Neutrophil (primary cell): ENCODE measurements at regions not wholly inside any gene's neighbourhood (a gene's known extent, or its start where the extent isn't known, plus 50 kb on each side); places are given as distances from the start of the nearest gene placed in this dataset.

Source experiments
- H3K27ac ChIP-seq: fragments of 200-600 bp; sonication (generic); 2 replicates; pipeline ENCODE4 v1.5.1; 2016; ENCODE audit warnings: mild to moderate bottlenecking, moderate library complexity
- H3K27me3 ChIP-seq: fragments of 200-600 bp; sonication (generic); 2 replicates; pipeline ENCODE4 v1.6.0; 2016; ENCODE audit warnings: mild to moderate bottlenecking
- H3K36me3 ChIP-seq: fragments of 200-600 bp; sonication (generic); 2 replicates; pipeline ENCODE4 v1.5.1; 2017
- H3K4me1 ChIP-seq, 2 experiments: fragments of 200-600 bp in 1 of 2; sonication (generic) in 1 of 2; 1 replicate in 1 of 2; 2 replicates in 1 of 2; pipeline versions ENCODE4 v1.5.1 to v1.6.1; 2013 to 2016; ENCODE audit warnings: low read depth in 1 of 2, low read length in 1 of 2, mild to moderate bottlenecking in 1 of 2, moderate library complexity in 1 of 2; ENCODE audit not compliant: control insufficient read depth in 1 of 2, insufficient read depth in 1 of 2
- H3K4me3 ChIP-seq, 2 experiments: fragments of 200-600 bp in 1 of 2; sonication (generic) in 1 of 2; 1 replicate in 1 of 2; 2 replicates in 1 of 2; pipeline ENCODE4 v1.5.1; 2013 to 2016; ENCODE audit warnings: low read depth in 1 of 2, low read length in 1 of 2, mild to moderate bottlenecking in 1 of 2, moderate library complexity in 1 of 2
- H3K9me3 ChIP-seq: fragments of 200-600 bp; sonication (generic); 2 replicates; pipeline ENCODE4 v1.5.1; 2016
- CTCF ChIP-seq: fragments of 200-600 bp; sonication (generic); IDR thresholded peaks from 2 replicates; pipeline ENCODE4 v1.5.1; 2016; ENCODE audit warnings: antibody characterized with exemption

GRCh38 chr2:83487451-83487850 lies 971.6 kb downstream of the SUCLG1 start:
- no peaks in the 10 kb centered on the region for H3K27me3 ChIP-seq
- no peaks in the 10 kb centered on the region for H3K36me3 ChIP-seq
- no peak overlapping the region for H3K4me3 ChIP-seq
- no peak for TF ChIP-seq CTCF
- H3K9me3 ChIP-seq = no peaks in the 10 kb centered on the region
- no peak overlapping the region for H3K27ac ChIP-seq
- no peaks in the 10 kb centered on the region for H3K4me1 ChIP-seq

- Histone ChIP-seq H3K36me3 (no peaks in the 10 kb centered on the region), H3K27me3 (no peaks in the 10 kb centered on the region), H3K4me1 (no peaks in the 10 kb centered on the region), H3K9me3 (no peaks in the 10 kb centered on the region), H3K4me3 (no peak overlapping the region), H3K27ac (no peak overlapping the region)
- TF ChIP-seq CTCF = no peak
These were observed 977.6 kb downstream of the SUCLG1 start for GRCh38 chr2:83481436-83481835.

GRCh38 chr2:83478037-83478436 lies 981.0 kb downstream of the SUCLG1 start:
- H3K4me1 ChIP-seq = no peaks in the 10 kb centered on the region
- H3K9me3 ChIP-seq = no peaks in the 10 kb centered on the region
- no peak overlapping the region for H3K27ac ChIP-seq
- no peak for TF ChIP-seq CTCF
- H3K36me3 ChIP-seq = no peaks in the 10 kb centered on the region
- H3K4me3 ChIP-seq = no peak overlapping the region
- H3K27me3 ChIP-seq = no peaks in the 10 kb centered on the region

GRCh38 chr2:83475371-83475770 lies 983.7 kb downstream of the SUCLG1 start:
- H3K4me3 ChIP-seq = no peak overlapping the region
- no peaks in the 10 kb centered on the region for H3K36me3 ChIP-seq
- H3K9me3 ChIP-seq = no peaks in the 10 kb centered on the region
- H3K4me1 ChIP-seq = no peaks in the 10 kb centered on the region
- no peaks in the 10 kb centered on the region for H3K27me3 ChIP-seq
- H3K27ac ChIP-seq = no peak overlapping the region
- no peak for TF ChIP-seq CTCF

- Histone ChIP-seq H3K27me3 (no peaks in the 10 kb centered on the region), H3K4me3 (no peak overlapping the region), H3K4me1 (no peaks in the 10 kb centered on the region), H3K9me3 (no peaks in the 10 kb centered on the region), H3K27ac (no peak overlapping the region), H3K36me3 (no peaks in the 10 kb centered on the region)
- no peak for TF ChIP-seq CTCF
These were observed 987.4 kb downstream of the SUCLG1 start for GRCh38 chr2:83471655-83472054.

GRCh38 chr2:83470928-83471327 lies 988.2 kb downstream of the SUCLG1 start:
- Histone ChIP-seq H3K4me1 (no peaks in the 10 kb centered on the region), H3K27me3 (no peaks in the 10 kb centered on the region), H3K36me3 (no peaks in the 10 kb centered on the region), H3K9me3 (no peaks in the 10 kb centered on the region), H3K4me3 (no peak overlapping the region), H3K27ac (no peak overlapping the region)
- no peak for TF ChIP-seq CTCF
